Stimulated activated CD4-positive, alpha-beta T cell treated with anti-CD3 and anti-CD28 coated beads, Interleukin-2, amount 100 ng/mL, for 24 hours (primary cell): ENCODE measurements at regions not wholly inside any gene's neighbourhood (a gene's known extent, or its start where the extent isn't known, plus 50 kb on each side); places are given as distances from the start of the nearest gene placed in this dataset.
"Not testable (repeated sequence)": the region's sequence is repeated elsewhere in the genome, so short reads cannot be mapped to it uniquely, and the experiment has no call there.

Experiments used
- DNase-seq, 2 donors: peaks; one replicate each; pipeline ENCODE4 v3.0.0-alpha.2; 2020

DNA sequence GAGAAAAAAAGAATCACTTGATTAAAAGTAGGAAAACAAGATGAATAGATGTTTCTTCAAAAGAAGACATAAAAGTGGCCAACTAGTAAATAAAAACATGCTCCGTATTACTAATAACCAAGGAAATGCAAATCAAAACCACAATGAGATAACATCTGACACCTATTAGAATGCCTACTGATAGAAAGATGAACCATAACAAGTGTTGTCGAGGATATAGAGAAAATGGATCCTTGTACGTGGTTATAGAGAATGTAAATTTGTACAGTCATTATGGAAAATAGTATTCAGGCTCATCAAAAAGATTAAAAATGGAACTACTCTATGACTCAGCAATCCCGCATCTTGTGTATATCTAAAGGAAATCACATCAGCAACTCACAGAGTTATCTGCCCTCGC, 415.8 kb upstream of the SLITRK5 start:
- DNase-seq = no peak

GRCh38 chr13:87259479-87260083, 411.6 kb upstream of the SLITRK5 start:
- DNase-seq = no peak

GRCh38 chr13:87274209-87274819, 396.9 kb upstream of the SLITRK5 start:
- DNase-seq = peak in 1 of 2 donors; percentile 22

- no peak for DNase-seq
These were observed 391.0 kb upstream of the SLITRK5 start for GRCh38 chr13:87280139-87280538.

- DNase-seq = no peak
These were observed 383.4 kb upstream of the SLITRK5 start for GRCh38 chr13:87287721-87288120.

- no peak for DNase-seq
These were observed 375.5 kb upstream of the SLITRK5 start for GRCh38 chr13:87295636-87296035.

DNA sequence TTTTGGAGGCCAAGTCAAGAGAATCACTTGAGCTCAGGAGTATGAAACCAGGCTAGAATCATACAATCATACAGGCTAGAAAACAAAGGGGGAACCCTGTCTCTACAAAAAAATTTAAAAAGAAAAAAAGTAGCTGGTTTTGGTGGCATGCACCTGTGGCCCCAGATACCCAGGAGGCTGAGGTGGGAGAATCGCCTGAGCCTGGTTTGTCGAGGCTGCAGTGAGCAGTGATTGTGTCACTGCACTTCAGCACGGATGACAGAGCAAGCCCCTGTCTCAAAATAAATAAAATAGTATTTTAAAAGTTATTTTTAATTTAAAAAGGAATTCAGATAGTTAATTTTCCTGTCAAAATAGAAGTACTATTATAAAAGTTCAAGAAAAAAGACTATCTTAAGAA, 369.1 kb upstream of the SLITRK5 start:
- DNase-seq = no peak

DNA sequence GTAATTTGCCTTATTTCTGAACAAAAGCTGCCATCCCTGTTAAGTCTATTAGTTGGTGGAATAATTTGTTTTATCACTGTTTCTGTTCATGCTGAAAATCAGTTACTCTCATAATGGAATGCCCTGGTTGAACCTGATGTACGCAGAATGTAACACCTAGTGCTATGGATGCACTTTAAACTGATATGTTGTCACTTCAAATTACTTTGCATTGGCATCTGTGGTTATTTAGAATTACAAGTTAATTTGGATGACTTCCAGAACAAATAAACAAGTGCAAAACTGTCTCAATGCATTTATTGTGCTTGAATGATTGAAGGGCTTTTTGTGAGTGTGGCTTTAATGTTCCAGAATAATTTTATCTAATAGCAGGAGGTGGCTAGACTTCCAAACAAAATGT, 368.2 kb upstream of the SLITRK5 start:
- DNase-seq = no peak

DNA sequence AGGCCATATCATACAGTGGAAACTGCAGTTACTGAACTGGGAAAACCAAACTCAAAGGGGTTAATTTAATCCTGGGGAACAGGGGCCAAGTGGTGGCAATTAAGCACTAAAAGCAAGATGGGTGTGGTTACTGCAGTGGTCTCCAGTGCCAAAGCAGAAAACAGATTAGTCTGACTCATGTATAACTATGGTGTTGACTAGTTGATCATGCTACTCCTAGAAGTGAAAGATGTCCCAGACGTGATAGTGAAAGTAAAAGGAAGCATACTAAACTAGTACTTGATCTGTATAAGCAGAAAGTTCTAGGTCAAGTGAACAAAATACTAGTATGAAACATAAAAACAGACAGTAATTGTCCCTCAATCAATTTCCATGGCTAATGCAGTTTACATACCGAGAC, 360.0 kb upstream of the SLITRK5 start:
- DNase-seq = no peak

DNA sequence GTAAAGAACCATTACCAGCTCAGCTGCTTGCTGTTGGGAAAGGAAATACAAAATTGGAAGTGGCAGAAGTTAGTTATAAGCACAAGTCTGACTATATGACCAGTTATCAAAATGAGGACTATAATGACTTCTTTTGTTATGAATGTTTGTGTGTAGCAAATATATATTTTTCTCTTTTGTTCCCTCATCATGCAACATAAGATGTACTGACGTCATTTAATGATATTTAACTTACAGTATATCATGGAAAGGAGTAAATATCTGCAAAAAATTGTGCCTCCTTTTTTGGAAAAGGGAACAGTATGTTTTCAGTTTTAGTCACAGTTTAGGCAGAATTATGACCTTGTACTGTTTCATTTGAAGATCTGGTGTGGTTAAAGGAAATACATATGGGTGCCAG, 356.3 kb upstream of the SLITRK5 start:
- no peak for DNase-seq

DNA sequence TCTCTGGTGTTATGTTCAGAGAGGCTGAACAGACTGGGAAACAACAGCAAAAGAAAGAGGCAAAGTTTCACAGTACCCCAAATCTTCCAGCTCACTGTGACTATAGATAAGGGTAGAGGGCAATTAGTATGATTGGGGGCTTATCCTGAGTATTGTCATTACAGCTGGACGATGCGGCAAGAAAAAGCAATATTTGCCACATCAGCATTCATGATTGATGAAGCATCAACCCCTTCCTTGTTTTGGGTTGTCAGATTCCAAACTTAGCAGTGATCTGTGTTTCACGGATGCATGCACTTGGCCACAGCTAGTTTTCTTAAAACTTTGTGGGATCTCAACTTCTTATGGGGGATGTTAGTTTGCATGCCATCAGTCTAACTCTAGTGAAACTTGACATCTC, 348.8 kb upstream of the SLITRK5 start:
- DNase-seq = no peak

- DNase-seq = no peak
These were observed 346.6 kb upstream of the SLITRK5 start for GRCh38 chr13:87324558-87324957.

- no peak for DNase-seq
These were observed 340.0 kb upstream of the SLITRK5 start for GRCh38 chr13:87331178-87331577.

DNA sequence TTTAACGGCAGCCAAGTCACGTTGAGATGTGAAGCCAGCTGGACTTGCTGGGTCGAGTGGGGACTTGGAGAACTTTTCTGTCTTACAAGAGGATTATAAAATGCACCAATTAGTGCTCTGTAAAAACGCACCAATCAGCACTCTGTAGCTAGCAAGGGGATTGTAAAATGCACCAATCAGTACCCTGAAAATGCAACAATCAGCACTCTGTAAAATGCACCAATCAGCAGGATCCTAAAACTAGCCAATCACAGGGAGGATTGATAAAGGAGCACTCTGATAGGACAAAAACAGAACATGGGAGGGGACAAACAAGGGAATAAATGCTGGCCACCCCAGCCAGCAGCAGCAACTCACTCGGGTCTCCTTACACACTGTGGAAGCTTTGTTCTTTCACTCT, 337.6 kb upstream of the SLITRK5 start:
- DNase-seq = no peak

GRCh38 chr13:87334176-87334575, 337.0 kb upstream of the SLITRK5 start:
- no peak for DNase-seq

DNA sequence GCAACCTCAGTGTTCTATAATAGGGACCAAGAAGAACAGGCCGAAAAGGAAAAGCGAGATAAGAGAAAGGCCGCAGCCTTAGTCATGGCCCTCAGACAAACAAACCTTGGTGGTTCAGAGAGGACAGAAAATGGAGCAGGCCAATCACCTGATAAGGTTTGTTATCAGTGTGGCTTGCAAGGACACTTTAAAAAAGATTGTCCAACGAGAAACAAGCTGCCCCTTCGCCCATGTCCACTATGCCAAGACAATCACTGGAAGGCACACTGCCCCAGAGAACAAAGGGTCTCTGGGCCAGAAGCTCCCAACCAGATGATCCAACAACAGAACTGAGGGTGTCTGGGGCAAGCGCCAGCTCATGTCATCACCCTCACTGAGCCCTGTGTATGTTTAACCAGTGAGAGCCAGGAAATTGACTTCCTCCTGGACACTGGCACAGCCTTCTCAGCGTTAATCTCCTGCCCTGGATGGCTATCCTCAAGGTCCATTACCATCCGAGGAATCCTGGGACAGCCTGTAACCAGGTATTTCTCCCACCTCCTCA, 334.8 kb upstream of the SLITRK5 start:
- not testable (repeated sequence) for DNase-seq

- no peak for DNase-seq
These were observed 327.0 kb upstream of the SLITRK5 start for GRCh38 chr13:87344176-87344575.

GRCh38 chr13:87355451-87355850, 315.7 kb upstream of the SLITRK5 start:
- DNase-seq = no peak

- DNase-seq = no peak
These were observed 314.9 kb upstream of the SLITRK5 start for GRCh38 chr13:87356314-87356713.

GRCh38 chr13:87358319-87358718, 312.9 kb upstream of the SLITRK5 start:
- DNase-seq = no peak

DNA sequence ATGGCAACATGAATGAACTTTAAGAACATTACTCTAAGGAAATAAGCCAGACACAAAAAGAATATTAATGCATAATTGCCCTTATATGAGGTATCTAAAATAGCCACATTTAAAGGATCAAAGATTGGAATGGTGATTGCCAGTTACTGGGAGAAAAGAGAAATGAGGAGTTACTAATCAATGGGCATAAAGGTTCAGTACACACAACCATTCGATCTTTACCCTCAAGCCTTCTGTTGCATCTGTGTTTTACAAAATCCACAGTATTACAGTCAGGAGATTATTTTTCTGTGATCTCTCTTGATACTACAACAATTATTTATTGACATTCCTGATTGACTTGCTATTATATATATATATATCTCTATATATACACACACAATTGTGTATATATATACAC, 310.0 kb upstream of the SLITRK5 start:
- no peak for DNase-seq

DNA sequence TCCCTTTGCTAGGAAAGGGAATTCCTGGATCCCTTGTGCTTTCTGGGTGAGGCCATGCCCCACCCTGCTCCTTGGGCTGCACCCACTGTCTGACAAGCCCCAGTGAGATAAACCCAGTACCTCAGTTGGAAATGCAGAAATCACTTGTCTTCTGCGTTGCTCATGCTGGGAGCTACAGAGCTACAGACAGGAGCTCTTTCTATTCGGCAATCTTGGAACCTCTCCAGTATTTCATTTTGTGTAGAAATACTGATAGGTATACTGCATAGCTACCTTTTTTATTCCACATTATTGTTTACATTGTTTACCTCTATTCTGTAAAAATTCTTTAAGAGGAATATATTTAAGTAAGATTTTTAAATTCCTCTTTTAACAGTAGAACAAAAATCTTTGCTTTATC, 302.5 kb upstream of the SLITRK5 start:
- no peak for DNase-seq

GRCh38 chr13:87376081-87376480, 295.1 kb upstream of the SLITRK5 start:
- no peak for DNase-seq

GRCh38 chr13:87384099-87384498, 287.1 kb upstream of the SLITRK5 start:
- no peak for DNase-seq

- DNase-seq = no peak
These were observed 277.8 kb upstream of the SLITRK5 start for GRCh38 chr13:87393358-87393757.
